Type B pancreatic cell (in vitro differentiated cells): ENCODE measurements at regions not wholly inside any gene's neighbourhood (a gene's known extent, or its start where the extent isn't known, plus 50 kb on each side); places are given as distances from the start of the nearest gene placed in this dataset.

Experiments used
- DNase-seq: peaks from one replicate; pipeline ENCODE4 v3.0.0; 2021; ENCODE audit warnings: mixed read lengths; ENCODE audit not compliant: unreplicated experiment; ENCODE audit errors: extremely low spot score
- H3K27ac Mint-ChIP-seq: 2 replicates; pipeline ENCODE4 v1.8.0; 2021; ENCODE audit warnings: mild to moderate bottlenecking, mixed read lengths
- H3K27me3 Mint-ChIP-seq: 2 replicates; pipeline ENCODE4 v1.8.0; 2021; ENCODE audit warnings: mixed read lengths
- H3K36me3 Mint-ChIP-seq: 2 replicates; pipeline ENCODE4 v1.8.0; 2021; ENCODE audit warnings: mixed read lengths
- H3K4me1 Mint-ChIP-seq: one replicate; pipeline ENCODE4 v1.8.0; 2021; ENCODE audit warnings: mixed read lengths; ENCODE audit not compliant: unreplicated experiment
- H3K4me3 Mint-ChIP-seq: 2 replicates; pipeline ENCODE4 v1.8.0; 2021; ENCODE audit warnings: mild to moderate bottlenecking, mixed read lengths
- H3K9me3 Mint-ChIP-seq: 2 replicates; pipeline ENCODE4 v1.8.0; 2021; ENCODE audit warnings: mixed read lengths
- CTCF ChIP-seq: fragments of 200-600 bp; sonication (generic); conservative IDR thresholded peaks from 2 replicates; pipeline ENCODE4 v1.5.0; 2021; ENCODE audit warnings: antibody characterized with exemption, mild to moderate bottlenecking

- Mint-ChIP-seq H3K9me3 (peaks cover 8% of the 10 kb centered on the region), H3K4me1 (no peaks in the 10 kb centered on the region), H3K36me3 (no peaks in the 10 kb centered on the region), H3K27me3 (peaks cover 9% of the 10 kb centered on the region), H3K4me3 (no peak overlapping the region), H3K27ac (no peak overlapping the region)
- DNase-seq: no peak
- no peak for TF ChIP-seq CTCF
Measured at GRCh38 chr15:87500240-87500639, 756.3 kb downstream of the NTRK3 start.

- Mint-ChIP-seq H3K27ac (no peak overlapping the region), H3K27me3 (peaks cover 6% of the 10 kb centered on the region), H3K4me3 (no peak overlapping the region), H3K9me3 (peaks cover 9% of the 10 kb centered on the region), H3K4me1 (no peaks in the 10 kb centered on the region), H3K36me3 (no peaks in the 10 kb centered on the region)
- no peak for TF ChIP-seq CTCF
- DNase-seq: no peak
Measured at GRCh38 chr15:87498560-87498959, 758.0 kb downstream of the NTRK3 start.

- no peak for DNase-seq
- Mint-ChIP-seq H3K4me3 (no peak overlapping the region), H3K4me1 (no peaks in the 10 kb centered on the region), H3K27me3 (peaks cover 3% of the 10 kb centered on the region), H3K9me3 (peaks cover 9% of the 10 kb centered on the region), H3K27ac (no peak overlapping the region), H3K36me3 (no peaks in the 10 kb centered on the region)
- no peak for TF ChIP-seq CTCF
Measured at GRCh38 chr15:87496795-87497194, 759.7 kb downstream of the NTRK3 start.

- Mint-ChIP-seq H3K27ac (no peak overlapping the region), H3K4me1 (no peaks in the 10 kb centered on the region), H3K9me3 (peaks cover 9% of the 10 kb centered on the region), H3K4me3 (no peak overlapping the region), H3K36me3 (no peaks in the 10 kb centered on the region), H3K27me3 (peaks cover 3% of the 10 kb centered on the region)
- DNase-seq: no peak
- TF ChIP-seq CTCF: no peak
Measured at GRCh38 chr15:87496109-87496508, 760.4 kb downstream of the NTRK3 start.

- H3K27me3 Mint-ChIP-seq: peaks cover 13% of the 10 kb centered on the region
- no peak overlapping the region for H3K4me3 Mint-ChIP-seq
- TF ChIP-seq CTCF: no peak
- peaks cover 9% of the 10 kb centered on the region for H3K9me3 Mint-ChIP-seq
- no peak overlapping the region for H3K27ac Mint-ChIP-seq
- no peaks in the 10 kb centered on the region for H3K4me1 Mint-ChIP-seq
- DNase-seq: no peak
- no peaks in the 10 kb centered on the region for H3K36me3 Mint-ChIP-seq
Measured at GRCh38 chr15:87493803-87494202, 762.7 kb downstream of the NTRK3 start.

DNA sequence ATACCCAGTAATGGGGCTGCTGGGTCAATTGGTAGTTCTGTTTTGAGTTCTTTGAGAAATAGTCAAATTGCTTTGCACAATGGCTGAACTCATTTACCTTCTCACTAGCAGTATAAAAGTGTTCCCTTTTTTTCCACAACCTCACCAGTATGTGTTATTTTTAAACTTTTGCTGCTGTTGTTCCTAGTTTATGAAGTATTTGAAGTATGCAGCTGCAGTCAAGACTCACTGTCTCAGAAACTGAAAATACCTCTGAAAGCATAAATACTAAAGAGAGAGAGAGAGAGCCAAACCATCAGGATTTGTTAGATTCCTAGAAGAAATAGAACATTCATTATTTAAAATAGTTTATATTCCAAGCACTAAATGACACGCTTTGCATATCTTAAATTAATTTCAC is 764.2 kb downstream of the NTRK3 start:
- Mint-ChIP-seq H3K4me3 (no peak overlapping the region), H3K36me3 (no peaks in the 10 kb centered on the region), H3K27me3 (peaks cover 15% of the 10 kb centered on the region), H3K27ac (no peak overlapping the region), H3K4me1 (no peaks in the 10 kb centered on the region), H3K9me3 (peaks cover 9% of the 10 kb centered on the region)
- TF ChIP-seq CTCF: no peak
- no peak for DNase-seq
